GM23338 (cell line): ENCODE measurements at regions not wholly inside any gene's neighbourhood (a gene's known extent, or its start where the extent isn't known, plus 50 kb on each side); places are given as distances from the start of the nearest gene placed in this dataset.

ENCODE experiments used
- ATAC-seq: fragments of 200-7000 bp; cut with Tn5 transposase; 3 replicates; pipeline ENCODE4 v1.9.1; 2020
- DNase-seq: peaks from one replicate; pipeline ENCODE4 v3.0.0-alpha.2; 2015; ENCODE audit warnings: low spot score
- H2AFZ ChIP-seq: fragments of 200-600 bp; sonication (generic); 2 replicates; pipeline ENCODE4 v1.8.0; 2016; ENCODE audit warnings: antibody characterized with exemption, mild to moderate bottlenecking, moderate library complexity
- H3F3A ChIP-seq: fragments of 200-600 bp; sonication (generic); replicated peaks from 2 replicates; pipeline ENCODE4 v1.8.0; 2017; ENCODE audit warnings: antibody characterized with exemption, mixed run types, low read depth
- H3K27ac ChIP-seq: fragments of 200-600 bp; sonication (generic); 2 replicates; pipeline ENCODE4 v1.6.1; 2016; ENCODE audit warnings: low read depth
- H3K27me3 ChIP-seq: fragments of 200-600 bp; sonication (generic); 2 replicates; pipeline ENCODE4 v1.8.0; 2016; ENCODE audit warnings: mild to moderate bottlenecking, mixed run types, moderate library complexity; ENCODE audit not compliant: insufficient read depth
- H3K36me3 ChIP-seq: fragments of 200-600 bp; sonication (generic); 2 replicates; pipeline ENCODE4 v1.8.0; 2016; ENCODE audit warnings: mild to moderate bottlenecking; ENCODE audit not compliant: insufficient read depth
- H3K4me1 ChIP-seq: fragments of 200-600 bp; sonication (generic); 2 replicates; pipeline ENCODE4 v1.8.0; 2016; ENCODE audit warnings: mild to moderate bottlenecking, moderate library complexity; ENCODE audit not compliant: insufficient read depth
- H3K4me2 ChIP-seq: fragments of 200-600 bp; sonication (generic); 2 replicates; pipeline ENCODE4 v1.7.1; 2017; ENCODE audit warnings: mixed run types
- H3K4me3 ChIP-seq: fragments of 200-600 bp; sonication (generic); 2 replicates; pipeline ENCODE4 v1.6.1; 2016; ENCODE audit warnings: mixed run types
- H3K79me2 ChIP-seq: fragments of 200-600 bp; sonication (generic); replicated peaks from 2 replicates; pipeline ENCODE4 v1.8.0; 2017; ENCODE audit warnings: mild to moderate bottlenecking; ENCODE audit not compliant: insufficient read depth
- H3K9me2 ChIP-seq: fragments of 200-600 bp; sonication (generic); 2 replicates; pipeline ENCODE4 v1.8.0; 2017; ENCODE audit not compliant: insufficient read depth
- H4K20me1 ChIP-seq: fragments of 200-600 bp; sonication (generic); replicated peaks from 2 replicates; pipeline ENCODE4 v1.8.0; 2017; ENCODE audit warnings: mild to moderate bottlenecking; ENCODE audit not compliant: insufficient read depth
- H3K27ac Mint-ChIP-seq: 2 replicates; pipeline ENCODE4 v1.8.0; 2020; ENCODE audit warnings: inconsistent platforms, mild to moderate bottlenecking, moderate library complexity, mixed read lengths
- H3K27me3 Mint-ChIP-seq: 3 replicates; pipeline ENCODE4 v1.8.0; 2022; ENCODE audit warnings: low read depth, mild to moderate bottlenecking, moderate library complexity, mixed read lengths, inconsistent platforms; ENCODE audit not compliant: insufficient read depth, poor library complexity
- H3K36me3 Mint-ChIP-seq: 3 replicates; pipeline ENCODE4 v1.8.0; 2021; ENCODE audit warnings: low read depth, mild to moderate bottlenecking, inconsistent platforms, moderate library complexity, mixed read lengths
- H3K4me1 Mint-ChIP-seq: 3 replicates; pipeline ENCODE4 v1.8.0; 2020; ENCODE audit warnings: mild to moderate bottlenecking, inconsistent platforms, mixed read lengths
- H3K4me3 Mint-ChIP-seq: 3 replicates; pipeline ENCODE4 v1.8.0; 2021; ENCODE audit warnings: moderate library complexity, mild to moderate bottlenecking, inconsistent platforms, mixed read lengths
- H3K9me3 Mint-ChIP-seq: 3 replicates; pipeline ENCODE4 v1.8.0; 2020; ENCODE audit warnings: moderate library complexity, mild to moderate bottlenecking, inconsistent platforms, mixed read lengths
- CREB1 ChIP-seq: fragments of 250-450 bp; sonication (Bioruptor Pico); IDR thresholded peaks from 2 replicates; pipeline ENCODE4 v1.5.0; 2020; ENCODE audit warnings: low read depth, mild to moderate bottlenecking, moderate library complexity
- ETS1 ChIP-seq: IDR thresholded peaks from 2 replicates; pipeline ENCODE4 v1.6.1; 2016; ENCODE audit warnings: antibody characterized with exemption
- EZH2 ChIP-seq: fragments of 200-600 bp; sonication (generic); IDR thresholded peaks from one replicate; pipeline ENCODE4 v1.8.0; 2017; ENCODE audit warnings: antibody characterized with exemption, mild to moderate bottlenecking, low read depth; ENCODE audit not compliant: unreplicated experiment
- EZH2phosphoT487 ChIP-seq: fragments of 200-600 bp; sonication (generic); IDR thresholded peaks from one replicate; pipeline ENCODE4 v1.8.1; 2018; ENCODE audit warnings: antibody characterized with exemption; ENCODE audit not compliant: unreplicated experiment
- JUNB ChIP-seq: IDR thresholded peaks from one replicate; pipeline ENCODE4 v1.6.1; 2016; ENCODE audit warnings: antibody characterized with exemption; ENCODE audit not compliant: unreplicated experiment
- NANOG ChIP-seq: IDR thresholded peaks from 2 replicates; pipeline ENCODE4 v1.6.1; 2016; ENCODE audit warnings: antibody characterized with exemption, borderline replicate concordance
- POLR2AphosphoS5 ChIP-seq: IDR thresholded peaks from 2 replicates; pipeline ENCODE4 v1.6.1; 2016; ENCODE audit warnings: antibody characterized with exemption, low read depth
- STAT1 ChIP-seq: IDR thresholded peaks from one replicate; pipeline ENCODE4 v1.6.1; 2016; ENCODE audit warnings: antibody characterized with exemption; ENCODE audit not compliant: unreplicated experiment
- ZNF114 ChIP-seq: fragments of 250-450 bp; sonication (Bioruptor Pico); IDR thresholded peaks from 2 replicates; pipeline ENCODE4 v1.5.0; 2020; ENCODE audit warnings: mild to moderate bottlenecking, moderate library complexity
- ZNF331 ChIP-seq: fragments of 250-450 bp; sonication (Bioruptor Pico); IDR thresholded peaks from 2 replicates; pipeline ENCODE4 v1.5.0; 2020; ENCODE audit warnings: low read depth, mild to moderate bottlenecking, moderate library complexity
- TF ChIP-seq, protein P1 (sequence below), 2 experiments: fragments of 200-600 bp in 1 of 2; sonication (generic) in 1 of 2; conservative IDR thresholded peaks; 2 replicates each; pipeline versions ENCODE4 v1.5.1 to v1.6.1; 2016 to 2017; ENCODE audit warnings: antibody characterized with exemption in 2 of 2, low read depth in 2 of 2, mild to moderate bottlenecking in 2 of 2, moderate library complexity in 1 of 2
- TF ChIP-seq, protein P2 (sequence below): fragments of 250-450 bp; sonication (Bioruptor Pico); IDR thresholded peaks from 2 replicates; pipeline ENCODE4 v1.5.0; 2020; ENCODE audit warnings: mild to moderate bottlenecking, moderate library complexity
- TF ChIP-seq, protein P3 (sequence below): IDR thresholded peaks from one replicate; pipeline ENCODE4 v1.6.1; 2018; ENCODE audit warnings: antibody characterized with exemption; ENCODE audit not compliant: unreplicated experiment

DNA sequence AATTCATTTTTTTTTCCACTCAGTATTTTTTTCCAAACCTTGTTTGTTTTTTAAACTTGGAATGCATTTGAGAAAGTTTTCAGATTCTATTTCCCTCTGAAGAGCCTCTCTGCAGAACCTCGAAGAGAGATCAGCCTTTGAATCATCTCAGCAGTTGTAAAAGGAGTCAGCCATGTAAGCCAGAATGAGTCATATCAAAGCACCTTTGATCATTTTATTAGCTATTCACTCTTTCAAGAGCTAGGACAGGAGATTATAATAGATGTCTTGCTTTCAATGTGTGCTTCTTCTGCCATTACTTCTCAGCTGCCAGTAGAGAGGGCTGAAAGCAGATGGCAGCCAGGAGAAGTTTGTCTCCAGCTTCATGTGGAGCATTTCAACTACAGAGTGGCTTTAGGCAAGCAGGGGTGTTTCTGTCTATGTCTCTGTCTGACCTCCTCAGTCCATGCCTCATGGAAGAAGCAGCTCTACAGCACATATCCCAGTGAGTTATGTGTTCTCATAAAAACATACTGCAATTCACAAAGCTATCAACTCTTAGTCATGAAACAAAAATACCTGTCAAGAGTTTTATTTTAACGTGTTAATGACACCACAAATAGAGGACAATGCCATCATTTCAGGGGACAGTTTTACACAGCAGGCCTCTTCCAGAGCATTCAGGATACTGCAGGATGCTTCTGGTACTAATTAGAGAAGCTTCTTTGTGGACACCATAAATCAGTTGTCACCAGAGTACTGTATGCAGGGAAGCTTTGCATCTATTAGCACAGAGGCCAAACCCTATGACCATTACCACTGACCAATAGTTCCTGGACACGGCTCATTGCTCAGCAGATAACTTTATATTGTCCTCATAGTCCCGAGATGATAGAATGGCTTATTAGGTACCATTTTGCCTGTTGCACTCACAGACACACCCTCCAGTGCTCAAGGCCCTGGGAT lies 94.3 kb downstream of the NHLRC3 start:
- H3F3A ChIP-seq: no peaks in the 10 kb centered on the region

More for the DNA sequence above, 94.3 kb downstream of the NHLRC3 start:
- H3K27me3 ChIP-seq: no peaks in the 10 kb centered on the region
- H3K9me2 ChIP-seq: 0 out of 2 replicates have a peak, but pooled peaks cover 4% of the 10 kb centered on the region
- Mint-ChIP-seq H3K9me3 (no peaks in the 10 kb centered on the region), H3K4me1 (peaks cover 4% of the 10 kb centered on the region), H3K27ac (no peak overlapping the region), H3K36me3 (no peaks in the 10 kb centered on the region; the same call in 2 of the 3 replicates), H3K4me3 (no peak overlapping the region), H3K27me3 (no peaks in the 10 kb centered on the region)
- H3K4me3 ChIP-seq: no peak overlapping the region
- no peaks in the 10 kb centered on the region for H4K20me1 ChIP-seq
- peak overlapping the region; percentile 36; the same call in 1 of the 2 replicates for H2AFZ ChIP-seq
- TF ChIP-seq STAT1 (no peak), EZH2phosphoT487 (no peak), ETS1 (no peak), CREB1 (CRISPR knock-in tag) (no peak), JUNB (no peak), NANOG (no peak), POLR2AphosphoS5 (no peak), ZNF331 (no peak), ZNF114 (no peak), EZH2 (no peak)
- TF ChIP-seq, protein P1, sequence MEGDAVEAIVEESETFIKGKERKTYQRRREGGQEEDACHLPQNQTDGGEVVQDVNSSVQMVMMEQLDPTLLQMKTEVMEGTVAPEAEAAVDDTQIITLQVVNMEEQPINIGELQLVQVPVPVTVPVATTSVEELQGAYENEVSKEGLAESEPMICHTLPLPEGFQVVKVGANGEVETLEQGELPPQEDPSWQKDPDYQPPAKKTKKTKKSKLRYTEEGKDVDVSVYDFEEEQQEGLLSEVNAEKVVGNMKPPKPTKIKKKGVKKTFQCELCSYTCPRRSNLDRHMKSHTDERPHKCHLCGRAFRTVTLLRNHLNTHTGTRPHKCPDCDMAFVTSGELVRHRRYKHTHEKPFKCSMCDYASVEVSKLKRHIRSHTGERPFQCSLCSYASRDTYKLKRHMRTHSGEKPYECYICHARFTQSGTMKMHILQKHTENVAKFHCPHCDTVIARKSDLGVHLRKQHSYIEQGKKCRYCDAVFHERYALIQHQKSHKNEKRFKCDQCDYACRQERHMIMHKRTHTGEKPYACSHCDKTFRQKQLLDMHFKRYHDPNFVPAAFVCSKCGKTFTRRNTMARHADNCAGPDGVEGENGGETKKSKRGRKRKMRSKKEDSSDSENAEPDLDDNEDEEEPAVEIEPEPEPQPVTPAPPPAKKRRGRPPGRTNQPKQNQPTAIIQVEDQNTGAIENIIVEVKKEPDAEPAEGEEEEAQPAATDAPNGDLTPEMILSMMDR (conservative IDR thresholded peaks at IDR 0.05; ENCODE audit: low read depth in 2 of 2): no peak
- TF ChIP-seq, protein P2, sequence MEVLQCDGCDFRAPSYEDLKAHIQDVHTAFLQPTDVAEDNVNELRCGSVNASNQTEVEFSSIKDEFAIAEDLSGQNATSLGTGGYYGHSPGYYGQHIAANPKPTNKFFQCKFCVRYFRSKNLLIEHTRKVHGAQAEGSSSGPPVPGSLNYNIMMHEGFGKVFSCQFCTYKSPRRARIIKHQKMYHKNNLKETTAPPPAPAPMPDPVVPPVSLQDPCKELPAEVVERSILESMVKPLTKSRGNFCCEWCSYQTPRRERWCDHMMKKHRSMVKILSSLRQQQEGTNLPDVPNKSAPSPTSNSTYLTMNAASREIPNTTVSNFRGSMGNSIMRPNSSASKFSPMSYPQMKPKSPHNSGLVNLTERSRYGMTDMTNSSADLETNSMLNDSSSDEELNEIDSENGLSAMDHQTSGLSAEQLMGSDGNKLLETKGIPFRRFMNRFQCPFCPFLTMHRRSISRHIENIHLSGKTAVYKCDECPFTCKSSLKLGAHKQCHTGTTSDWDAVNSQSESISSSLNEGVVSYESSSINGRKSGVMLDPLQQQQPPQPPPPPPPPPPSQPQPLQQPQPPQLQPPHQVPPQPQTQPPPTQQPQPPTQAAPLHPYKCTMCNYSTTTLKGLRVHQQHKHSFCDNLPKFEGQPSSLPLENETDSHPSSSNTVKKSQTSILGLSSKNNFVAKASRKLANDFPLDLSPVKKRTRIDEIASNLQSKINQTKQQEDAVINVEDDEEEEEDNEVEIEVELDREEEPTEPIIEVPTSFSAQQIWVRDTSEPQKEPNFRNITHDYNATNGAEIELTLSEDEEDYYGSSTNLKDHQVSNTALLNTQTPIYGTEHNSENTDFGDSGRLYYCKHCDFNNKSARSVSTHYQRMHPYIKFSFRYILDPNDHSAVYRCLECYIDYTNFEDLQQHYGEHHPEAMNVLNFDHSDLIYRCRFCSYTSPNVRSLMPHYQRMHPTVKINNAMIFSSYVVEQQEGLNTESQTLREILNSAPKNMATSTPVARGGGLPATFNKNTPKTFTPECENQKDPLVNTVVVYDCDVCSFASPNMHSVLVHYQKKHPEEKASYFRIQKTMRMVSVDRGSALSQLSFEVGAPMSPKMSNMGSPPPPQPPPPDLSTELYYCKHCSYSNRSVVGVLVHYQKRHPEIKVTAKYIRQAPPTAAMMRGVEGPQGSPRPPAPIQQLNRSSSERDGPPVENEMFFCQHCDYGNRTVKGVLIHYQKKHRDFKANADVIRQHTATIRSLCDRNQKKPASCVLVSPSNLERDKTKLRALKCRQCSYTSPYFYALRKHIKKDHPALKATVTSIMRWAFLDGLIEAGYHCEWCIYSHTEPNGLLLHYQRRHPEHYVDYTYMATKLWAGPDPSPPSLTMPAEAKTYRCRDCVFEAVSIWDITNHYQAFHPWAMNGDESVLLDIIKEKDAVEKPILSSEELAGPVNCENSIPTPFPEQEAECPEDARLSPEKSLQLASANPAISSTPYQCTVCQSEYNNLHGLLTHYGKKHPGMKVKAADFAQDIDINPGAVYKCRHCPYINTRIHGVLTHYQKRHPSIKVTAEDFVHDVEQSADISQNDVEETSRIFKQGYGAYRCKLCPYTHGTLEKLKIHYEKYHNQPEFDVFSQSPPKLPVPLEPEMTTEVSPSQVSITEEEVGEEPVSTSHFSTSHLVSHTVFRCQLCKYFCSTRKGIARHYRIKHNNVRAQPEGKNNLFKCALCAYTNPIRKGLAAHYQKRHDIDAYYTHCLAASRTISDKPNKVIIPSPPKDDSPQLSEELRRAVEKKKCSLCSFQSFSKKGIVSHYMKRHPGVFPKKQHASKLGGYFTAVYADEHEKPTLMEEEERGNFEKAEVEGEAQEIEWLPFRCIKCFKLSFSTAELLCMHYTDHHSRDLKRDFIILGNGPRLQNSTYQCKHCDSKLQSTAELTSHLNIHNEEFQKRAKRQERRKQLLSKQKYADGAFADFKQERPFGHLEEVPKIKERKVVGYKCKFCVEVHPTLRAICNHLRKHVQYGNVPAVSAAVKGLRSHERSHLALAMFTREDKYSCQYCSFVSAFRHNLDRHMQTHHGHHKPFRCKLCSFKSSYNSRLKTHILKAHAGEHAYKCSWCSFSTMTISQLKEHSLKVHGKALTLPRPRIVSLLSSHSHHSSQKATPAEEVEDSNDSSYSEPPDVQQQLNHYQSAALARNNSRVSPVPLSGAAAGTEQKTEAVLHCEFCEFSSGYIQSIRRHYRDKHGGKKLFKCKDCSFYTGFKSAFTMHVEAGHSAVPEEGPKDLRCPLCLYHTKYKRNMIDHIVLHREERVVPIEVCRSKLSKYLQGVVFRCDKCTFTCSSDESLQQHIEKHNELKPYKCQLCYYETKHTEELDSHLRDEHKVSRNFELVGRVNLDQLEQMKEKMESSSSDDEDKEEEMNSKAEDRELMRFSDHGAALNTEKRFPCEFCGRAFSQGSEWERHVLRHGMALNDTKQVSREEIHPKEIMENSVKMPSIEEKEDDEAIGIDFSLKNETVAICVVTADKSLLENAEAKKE (CRISPR knock-in tag): no peak
- TF ChIP-seq, protein P3, sequence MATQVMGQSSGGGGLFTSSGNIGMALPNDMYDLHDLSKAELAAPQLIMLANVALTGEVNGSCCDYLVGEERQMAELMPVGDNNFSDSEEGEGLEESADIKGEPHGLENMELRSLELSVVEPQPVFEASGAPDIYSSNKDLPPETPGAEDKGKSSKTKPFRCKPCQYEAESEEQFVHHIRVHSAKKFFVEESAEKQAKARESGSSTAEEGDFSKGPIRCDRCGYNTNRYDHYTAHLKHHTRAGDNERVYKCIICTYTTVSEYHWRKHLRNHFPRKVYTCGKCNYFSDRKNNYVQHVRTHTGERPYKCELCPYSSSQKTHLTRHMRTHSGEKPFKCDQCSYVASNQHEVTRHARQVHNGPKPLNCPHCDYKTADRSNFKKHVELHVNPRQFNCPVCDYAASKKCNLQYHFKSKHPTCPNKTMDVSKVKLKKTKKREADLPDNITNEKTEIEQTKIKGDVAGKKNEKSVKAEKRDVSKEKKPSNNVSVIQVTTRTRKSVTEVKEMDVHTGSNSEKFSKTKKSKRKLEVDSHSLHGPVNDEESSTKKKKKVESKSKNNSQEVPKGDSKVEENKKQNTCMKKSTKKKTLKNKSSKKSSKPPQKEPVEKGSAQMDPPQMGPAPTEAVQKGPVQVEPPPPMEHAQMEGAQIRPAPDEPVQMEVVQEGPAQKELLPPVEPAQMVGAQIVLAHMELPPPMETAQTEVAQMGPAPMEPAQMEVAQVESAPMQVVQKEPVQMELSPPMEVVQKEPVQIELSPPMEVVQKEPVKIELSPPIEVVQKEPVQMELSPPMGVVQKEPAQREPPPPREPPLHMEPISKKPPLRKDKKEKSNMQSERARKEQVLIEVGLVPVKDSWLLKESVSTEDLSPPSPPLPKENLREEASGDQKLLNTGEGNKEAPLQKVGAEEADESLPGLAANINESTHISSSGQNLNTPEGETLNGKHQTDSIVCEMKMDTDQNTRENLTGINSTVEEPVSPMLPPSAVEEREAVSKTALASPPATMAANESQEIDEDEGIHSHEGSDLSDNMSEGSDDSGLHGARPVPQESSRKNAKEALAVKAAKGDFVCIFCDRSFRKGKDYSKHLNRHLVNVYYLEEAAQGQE: no peak
- DNase-seq: no peak
- no peak overlapping the region for H3K27ac ChIP-seq
- no peaks in the 10 kb centered on the region for H3K36me3 ChIP-seq
- H3K4me2 ChIP-seq: no peak overlapping the region
- H3K4me1 ChIP-seq: 0 out of 2 replicates have a peak, but pooled peaks cover 4% of the 10 kb centered on the region
- H3K79me2 ChIP-seq: no peaks in the 10 kb centered on the region
- ATAC-seq: no peak
